ENCODE measurements at regions not wholly inside any gene's neighbourhood (a gene's known extent, or its start where the extent isn't known, plus 50 kb on each side); places are given as distances from the start of the nearest gene placed in this dataset.

- no peak for TF ChIP-seq POLR2A (IDR thresholded peaks at IDR 0.05)
- TF ChIP-seq CTCF (IDR thresholded peaks at IDR 0.05) = no peak
Measured at GRCh38 chr20:55386686-55387085, 618.6 kb downstream of the CBLN4 start.
